H9 (cell line): ENCODE measurements at regions not wholly inside any gene's neighbourhood (a gene's known extent, or its start where the extent isn't known, plus 50 kb on each side); places are given as distances from the start of the nearest gene placed in this dataset.

Source experiments
- DNase-seq: peaks from one replicate; pipeline ENCODE4 v3.0.0-alpha.2; 2017
- H2AFZ ChIP-seq: one replicate; pipeline ENCODE4 v1.6.1; 2013; ENCODE audit warnings: mild to moderate bottlenecking, low read length, control low read depth, moderate library complexity
- H2AK5ac ChIP-seq: 2 replicates; pipeline ENCODE4 v1.6.1; 2013; ENCODE audit warnings: low read length, control low read depth, mixed read lengths; ENCODE audit not compliant: insufficient read length
- H2BK120ac ChIP-seq: one replicate; pipeline ENCODE4 v1.6.1; 2013; ENCODE audit warnings: low read depth, mild to moderate bottlenecking, low read length, control low read depth, inconsistent platforms; ENCODE audit not compliant: poor library complexity, severe bottlenecking
- H2BK12ac ChIP-seq: 2 replicates; pipeline ENCODE4 v1.6.1; 2013; ENCODE audit warnings: low read length, control low read depth, mixed read lengths, low read depth; ENCODE audit not compliant: insufficient read length
- H2BK15ac ChIP-seq: 2 replicates; pipeline ENCODE4 v1.6.1; 2013; ENCODE audit warnings: low read depth, low read length, control low read depth
- H2BK20ac ChIP-seq: one replicate; pipeline ENCODE4 v1.6.1; 2013; ENCODE audit warnings: low read depth, mild to moderate bottlenecking, low read length, control low read depth, inconsistent platforms; ENCODE audit not compliant: poor library complexity, severe bottlenecking
- H2BK5ac ChIP-seq: 2 replicates; pipeline ENCODE4 v1.6.1; 2013; ENCODE audit warnings: low read length, control low read depth, mixed read lengths; ENCODE audit not compliant: insufficient read length
- H3K14ac ChIP-seq: 2 replicates; pipeline ENCODE4 v1.6.1; 2013; ENCODE audit warnings: low read length, control low read depth; ENCODE audit not compliant: insufficient read depth
- H3K18ac ChIP-seq: 2 replicates; pipeline ENCODE4 v1.6.1; 2013; ENCODE audit warnings: low read depth, mild to moderate bottlenecking, mixed read lengths, low read length, control low read depth; ENCODE audit not compliant: insufficient read length
- H3K23ac ChIP-seq: 2 replicates; pipeline ENCODE4 v1.6.1; 2013; ENCODE audit warnings: low read length, control low read depth, mixed read lengths, low read depth; ENCODE audit not compliant: insufficient read length
- H3K23me2 ChIP-seq: 2 replicates; pipeline ENCODE4 v1.6.1; 2013; ENCODE audit warnings: low read depth, mild to moderate bottlenecking, mixed read lengths, low read length, control low read depth; ENCODE audit not compliant: insufficient read length, poor library complexity, severe bottlenecking
- H3K27ac ChIP-seq: 2 replicates; pipeline ENCODE4 v1.5.1; 2013; ENCODE audit warnings: low read length, control low read depth, mixed read lengths, low read depth; ENCODE audit not compliant: insufficient read length
- H3K27me3 ChIP-seq: 2 replicates; pipeline ENCODE4 v1.6.1; 2013; ENCODE audit warnings: low read length, control low read depth, inconsistent platforms; ENCODE audit not compliant: insufficient read depth
- H3K4ac ChIP-seq: 2 replicates; pipeline ENCODE4 v1.6.1; 2013; ENCODE audit warnings: low read depth, mild to moderate bottlenecking, control low read depth, inconsistent platforms, low read length, moderate library complexity
- H3K4me1 ChIP-seq: 2 replicates; pipeline ENCODE4 v1.6.1; 2013; ENCODE audit warnings: low read length, control low read depth, inconsistent platforms; ENCODE audit not compliant: insufficient read depth
- H3K4me2 ChIP-seq: 2 replicates; pipeline ENCODE4 v1.6.1; 2013; ENCODE audit warnings: low read length, control low read depth, mixed read lengths; ENCODE audit not compliant: insufficient read length, insufficient read depth
- H3K56ac ChIP-seq: 2 replicates; pipeline ENCODE4 v1.6.1; 2013; ENCODE audit warnings: low read depth, mild to moderate bottlenecking, mixed read lengths, low read length, control low read depth; ENCODE audit not compliant: insufficient read length
- H3K79me1 ChIP-seq: 2 replicates; pipeline ENCODE4 v1.6.1; 2013; ENCODE audit warnings: low read depth, mild to moderate bottlenecking, moderate library complexity, low read length, control low read depth, inconsistent platforms; ENCODE audit not compliant: insufficient read depth, poor library complexity, severe bottlenecking
- H3K79me2 ChIP-seq: 2 replicates; pipeline ENCODE4 v1.6.1; 2013; ENCODE audit warnings: low read length, control low read depth, inconsistent platforms; ENCODE audit not compliant: insufficient read depth
- H3K9ac ChIP-seq: 2 replicates; pipeline ENCODE4 v1.6.1; 2013; ENCODE audit warnings: low read length, control low read depth, mixed read lengths; ENCODE audit not compliant: insufficient read length; ENCODE audit errors: extremely low read depth
- H3K9me3 ChIP-seq: one replicate; pipeline ENCODE4 v1.6.1; 2013; ENCODE audit warnings: low read depth, low read length, inconsistent platforms; ENCODE audit not compliant: control insufficient read depth
- H3T11ph ChIP-seq: one replicate; pipeline ENCODE4 v1.6.1; 2013; ENCODE audit warnings: mild to moderate bottlenecking, low read length, control low read depth, inconsistent platforms
- H4K20me1 ChIP-seq: one replicate; pipeline ENCODE4 v1.6.1; 2013; ENCODE audit not compliant: control insufficient read depth, insufficient read length, insufficient read depth
- H4K5ac ChIP-seq: 2 replicates; pipeline ENCODE4 v1.6.1; 2013; ENCODE audit warnings: low read depth, mild to moderate bottlenecking, mixed read lengths, low read length, control low read depth; ENCODE audit not compliant: insufficient read length
- H4K8ac ChIP-seq: replicated peaks from 2 replicates; pipeline ENCODE4 v1.6.1; 2013; ENCODE audit warnings: low read length, control low read depth, mixed read lengths, low read depth; ENCODE audit not compliant: insufficient read length
- H4K91ac ChIP-seq: 2 replicates; pipeline ENCODE4 v1.6.1; 2013; ENCODE audit warnings: low read depth, mild to moderate bottlenecking, moderate library complexity, mixed read lengths, low read length, control low read depth; ENCODE audit not compliant: insufficient read length
- H3K27ac Mint-ChIP-seq, 3 experiments: 2 replicates in 2 of 3; 3 replicates in 1 of 3; pipeline ENCODE4 v1.8.0; 2020 to 2021; ENCODE audit warnings: mixed read lengths in 3 of 3, mild to moderate bottlenecking in 1 of 3, moderate library complexity in 1 of 3
- H3K27me3 Mint-ChIP-seq: 2 replicates; pipeline ENCODE4 v1.8.0; 2021; ENCODE audit warnings: low read depth, mild to moderate bottlenecking, moderate library complexity, mixed read lengths
- H3K36me3 Mint-ChIP-seq, 3 experiments: 2 replicates in 2 of 3; 3 replicates in 1 of 3; pipeline ENCODE4 v1.8.0; 2020 to 2021; ENCODE audit warnings: low read depth in 3 of 3, mixed read lengths in 3 of 3; ENCODE audit not compliant: insufficient read depth in 1 of 3
- H3K4me1 Mint-ChIP-seq, 2 experiments: 2 replicates each; pipeline ENCODE4 v1.8.0; 2020; ENCODE audit warnings: mixed read lengths in 2 of 2
- H3K4me3 Mint-ChIP-seq, 2 experiments: 2 replicates in 1 of 2; 3 replicates in 1 of 2; pipeline ENCODE4 v1.8.0; 2020 to 2021; ENCODE audit warnings: mild to moderate bottlenecking in 2 of 2, mixed read lengths in 2 of 2, moderate library complexity in 1 of 2
- H3K9me3 Mint-ChIP-seq, 2 experiments: 2 replicates in 1 of 2; 3 replicates in 1 of 2; pipeline ENCODE4 v1.8.0; 2020; ENCODE audit warnings: mild to moderate bottlenecking in 2 of 2, mixed read lengths in 2 of 2, moderate library complexity in 1 of 2
- CTCF ChIP-seq: fragments of 200-600 bp; sonication (generic); conservative IDR thresholded peaks from 3 replicates; pipeline ENCODE4 v1.8.0; 2021; ENCODE audit warnings: antibody characterized with exemption, mild to moderate bottlenecking

- Histone ChIP-seq H2BK12ac (no peak overlapping the region), H3K9ac (no peak overlapping the region), H2BK5ac (no peak overlapping the region), H3K4me2 (no peak overlapping the region), H3K27me3 (no peaks in the 10 kb centered on the region), H3K4ac (no peak overlapping the region), H3K56ac (no peak overlapping the region), H2AK5ac (no peak overlapping the region), H2AFZ (no peak overlapping the region), H3K9me3 (no peaks in the 10 kb centered on the region), H4K91ac (no peak overlapping the region), H3K14ac (no peak overlapping the region), H2BK120ac (no peak overlapping the region), H2BK15ac (no peak overlapping the region), H3K23me2 (no peaks in the 10 kb centered on the region), H3K18ac (no peak overlapping the region), H2BK20ac (no peak overlapping the region), H3K4me1 (no peaks in the 10 kb centered on the region), H4K20me1 (no peaks in the 10 kb centered on the region), H4K8ac (no peak overlapping the region), H3K79me1 (no peaks in the 10 kb centered on the region), H3K23ac (no peak overlapping the region), H3T11ph (no peak overlapping the region), H3K27ac (no peak overlapping the region), H3K79me2 (no peaks in the 10 kb centered on the region), H4K5ac (no peak overlapping the region)
- Mint-ChIP-seq H3K4me1 (no peaks in the 10 kb centered on the region), H3K27me3 (no peaks in the 10 kb centered on the region), H3K9me3 (peaks cover 0 to 4% of the 10 kb centered on the region in 2 experiments; a peak in 1 of 5 replicates), H3K27ac (no peak overlapping the region), H3K36me3 (peaks cover 0 to 1% (median 0%) of the 10 kb centered on the region in 3 experiments; a peak in 2 of 7 replicates), H3K4me3 (no peak overlapping the region)
- TF ChIP-seq CTCF, result no peak
- no peak for DNase-seq
Measured at GRCh38 chr13:92976657-92977056, 249.9 kb upstream of the GPC6 start.
